ENCODE measurements at regions not wholly inside any gene's neighbourhood (a gene's known extent, or its start where the extent isn't known, plus 50 kb on each side); places are given as distances from the start of the nearest gene placed in this dataset.
"Not testable (repeated sequence)": the region's sequence is repeated elsewhere in the genome, so short reads cannot be mapped to it uniquely, and the experiment has no call there.

- DNase-seq: no peak
Observed at GRCh38 chr3:144963810-144964209, 992.2 kb downstream of the DIPK2A start.

GRCh38 chr3:144966560-144966959 lies 994.9 kb downstream of the DIPK2A start:
- no peak for DNase-seq

- DNase-seq: no peak
Observed at GRCh38 chr3:144968750-144969350, 997.2 kb downstream of the DIPK2A start.

- not testable (repeated sequence) for DNase-seq
Observed at GRCh38 chr3:144984481-144984880, 1012.9 kb downstream of the DIPK2A start.

- no peak for DNase-seq
Observed at GRCh38 chr3:144989807-144990206, 1018.2 kb downstream of the DIPK2A start.

GRCh38 chr3:144995856-144996255 lies 1024.2 kb downstream of the DIPK2A start:
- no peak for DNase-seq

- no peak for DNase-seq
Observed at GRCh38 chr3:145005427-145005826, 1033.8 kb downstream of the DIPK2A start.

GRCh38 chr3:145006271-145006670 lies 1034.6 kb downstream of the DIPK2A start:
- no peak for DNase-seq

- no peak for DNase-seq
Observed at GRCh38 chr3:145013931-145014330, 1042.3 kb downstream of the DIPK2A start.

- no peak for DNase-seq
Observed at GRCh38 chr3:145015253-145015652, 1043.6 kb downstream of the DIPK2A start.

GRCh38 chr3:145017959-145018358 lies 1046.3 kb downstream of the DIPK2A start:
- DNase-seq: no peak

- no peak for DNase-seq
Observed at GRCh38 chr3:145022447-145022846, 1050.8 kb downstream of the DIPK2A start.

GRCh38 chr3:145024700-145025099 lies 1053.1 kb downstream of the DIPK2A start:
- DNase-seq: no peak

GRCh38 chr3:145027186-145027585 lies 1055.6 kb downstream of the DIPK2A start:
- DNase-seq: not testable (repeated sequence)

GRCh38 chr3:145032791-145033190 lies 1061.2 kb downstream of the DIPK2A start:
- no peak for DNase-seq

- DNase-seq: no peak
Observed at GRCh38 chr3:145035682-145036081, 1064.1 kb downstream of the DIPK2A start.

- not testable (repeated sequence) for DNase-seq
Observed at GRCh38 chr3:145054055-145054454, 1082.4 kb downstream of the DIPK2A start.

- DNase-seq: no peak
Observed at GRCh38 chr3:145055375-145056076, 1083.9 kb downstream of the DIPK2A start.

GRCh38 chr3:145058483-145058882 lies 1086.9 kb downstream of the DIPK2A start:
- no peak for DNase-seq

GRCh38 chr3:145063616-145064015 lies 1092.0 kb downstream of the DIPK2A start:
- no peak for DNase-seq

GRCh38 chr3:145070795-145071194 lies 1090.2 kb downstream of the PLOD2 start:
- DNase-seq: no peak

- no peak for DNase-seq
Observed at GRCh38 chr3:145079436-145079835, 1081.5 kb downstream of the PLOD2 start.

GRCh38 chr3:145087038-145087437 lies 1073.9 kb downstream of the PLOD2 start:
- no peak for DNase-seq

GRCh38 chr3:145088917-145089316 lies 1072.1 kb downstream of the PLOD2 start:
- no peak for DNase-seq

GRCh38 chr3:145089337-145089736 lies 1071.6 kb downstream of the PLOD2 start:
- no peak for DNase-seq

Data from SHP77 (cell line).